Activated CD4-positive, alpha-beta memory T cell treated with anti-CD3 and anti-CD28 coated beads for 36 hours (primary cell): ENCODE measurements at regions not wholly inside any gene's neighbourhood (a gene's known extent, or its start where the extent isn't known, plus 50 kb on each side); places are given as distances from the start of the nearest gene placed in this dataset.
A peak's percentile ranks its signal among the peaks of the same experiment; 100 is the strongest.

Source experiments
- CTCF ChIA-PET: fragments of 350-600 bp; sonication (Branson Sonifier 250); formaldehyde crosslinking; loops from one replicate; lab custom pipeline; 2021; ENCODE audit warnings: antibody characterized with exemption, inconsistent platforms; lab: Charles Lee
- POLR2A ChIA-PET: fragments of 350-600 bp; sonication (Branson Sonifier 250); formaldehyde crosslinking; loops from one replicate; lab custom pipeline; 2021; ENCODE audit warnings: antibody characterized with exemption; lab: Charles Lee
- DNase-seq: peaks from one replicate; pipeline ENCODE4 v3.0.0-alpha.2; 2020
- H3K27ac Mint-ChIP-seq: one replicate; pipeline ENCODE4 v1.8.0; 2021; ENCODE audit warnings: mixed read lengths
- H3K27me3 Mint-ChIP-seq: one replicate; pipeline ENCODE4 v1.8.0; 2021; ENCODE audit warnings: mixed read lengths
- H3K36me3 Mint-ChIP-seq: one replicate; pipeline ENCODE4 v1.8.0; 2021; ENCODE audit warnings: mixed read lengths
- H3K4me1 Mint-ChIP-seq: one replicate; pipeline ENCODE4 v1.8.0; 2021; ENCODE audit warnings: low read depth, mixed read lengths
- H3K4me3 Mint-ChIP-seq: one replicate; pipeline ENCODE4 v1.8.0; 2021; ENCODE audit warnings: mild to moderate bottlenecking, mixed read lengths
- H3K9me3 Mint-ChIP-seq: one replicate; pipeline ENCODE4 v1.8.0; 2021; ENCODE audit warnings: mixed read lengths
- intact Hi-C: fragments of 100-400 bp; cut with micrococcal nuclease; formaldehyde crosslinking; loops from one replicate; pipeline ENCODE4 v1.15.1; 2023

DNA sequence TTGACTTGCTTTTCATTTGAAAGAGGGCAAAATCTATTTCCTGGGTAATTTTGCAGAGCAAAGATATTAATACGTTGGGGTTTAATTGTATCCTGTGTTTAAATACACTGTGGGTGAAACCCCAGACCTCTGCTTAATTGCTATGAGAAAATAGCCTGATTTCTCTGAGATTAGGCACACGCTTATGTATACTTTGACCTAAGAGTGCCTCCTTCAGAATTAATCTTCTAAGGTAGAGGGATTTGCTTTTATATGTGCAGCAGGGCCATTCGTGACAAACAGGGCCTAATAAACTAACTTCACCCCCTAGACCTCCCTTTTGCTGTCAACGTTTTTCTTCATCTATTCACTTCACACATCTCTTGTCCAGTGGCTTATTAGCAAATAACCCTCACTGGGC lies 216.9 kb upstream of the ADGRL2 start:
- ChIA-PET CTCF (no interaction called here), POLR2A (no interaction called here)
- no peak for DNase-seq
- Mint-ChIP-seq H3K36me3 (no peaks in the 10 kb centered on the region), H3K27ac (no peak overlapping the region), H3K9me3 (no peaks in the 10 kb centered on the region), H3K4me1 (no peaks in the 10 kb centered on the region), H3K27me3 (peaks cover 2% of the 10 kb centered on the region), H3K4me3 (no peak overlapping the region)
- intact Hi-C loops: no loop called here

DNA sequence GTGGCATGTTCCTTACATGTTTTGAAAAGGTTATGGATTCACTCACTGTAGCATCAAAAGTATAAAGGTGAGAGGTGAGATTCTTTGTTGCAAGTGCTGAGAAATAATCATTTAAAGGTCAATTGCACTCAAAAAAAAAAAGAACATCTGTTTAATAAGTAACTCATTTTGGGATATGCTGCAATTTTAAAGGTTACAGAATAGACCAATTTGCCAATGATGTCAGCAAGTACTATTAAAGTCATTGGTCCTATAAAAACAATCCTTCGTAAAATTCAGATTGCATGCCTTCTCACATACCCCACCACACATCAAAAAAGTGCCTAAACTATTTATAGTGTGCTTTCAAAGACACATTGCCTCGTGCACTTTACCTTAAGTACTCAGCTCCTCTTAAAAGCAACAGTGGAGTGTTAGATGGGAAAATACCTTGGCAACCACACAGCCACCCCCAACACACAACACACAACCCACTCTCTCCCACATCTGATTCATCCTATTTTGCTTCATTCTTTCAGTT lies 218.2 kb upstream of the ADGRL2 start:
- no peaks in the 10 kb centered on the region for H3K9me3 Mint-ChIP-seq
- peaks cover 2% of the 10 kb centered on the region for H3K27me3 Mint-ChIP-seq
- no peaks in the 10 kb centered on the region for H3K36me3 Mint-ChIP-seq
- no peaks in the 10 kb centered on the region for H3K4me1 Mint-ChIP-seq
- POLR2A ChIA-PET: no interaction called here
- CTCF ChIA-PET: no interaction called here
- intact Hi-C loops: no loop called here
- H3K4me3 Mint-ChIP-seq: no peak overlapping the region
- DNase-seq: peak; percentile 10
- no peak overlapping the region for H3K27ac Mint-ChIP-seq

DNA sequence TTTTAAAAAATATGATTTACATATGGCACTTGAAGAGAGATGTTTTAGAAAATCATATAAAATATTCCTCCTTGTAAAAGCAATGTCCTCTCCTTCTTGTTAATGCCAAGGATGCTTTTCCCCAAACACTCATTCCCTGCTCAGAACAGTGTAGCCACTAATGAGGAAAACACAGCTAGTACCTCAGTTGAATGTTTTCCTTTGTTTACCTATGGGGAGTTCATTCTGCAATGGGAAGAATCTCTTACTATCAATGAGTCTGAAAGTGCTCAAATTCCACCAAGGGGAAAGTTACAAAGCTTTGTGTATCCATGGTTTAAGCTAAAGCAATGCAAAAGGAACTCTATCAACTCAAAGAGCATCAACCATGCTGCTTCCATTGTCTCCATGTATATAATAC lies 221.9 kb upstream of the ADGRL2 start:
- Mint-ChIP-seq H3K36me3 (no peaks in the 10 kb centered on the region), H3K4me3 (no peak overlapping the region), H3K27ac (no peak overlapping the region), H3K9me3 (no peaks in the 10 kb centered on the region), H3K27me3 (peaks cover 2% of the 10 kb centered on the region), H3K4me1 (no peaks in the 10 kb centered on the region)
- CTCF ChIA-PET: no interaction called here
- POLR2A ChIA-PET: no interaction called here
- intact Hi-C loops: no loop called here
- DNase-seq: no peak

DNA sequence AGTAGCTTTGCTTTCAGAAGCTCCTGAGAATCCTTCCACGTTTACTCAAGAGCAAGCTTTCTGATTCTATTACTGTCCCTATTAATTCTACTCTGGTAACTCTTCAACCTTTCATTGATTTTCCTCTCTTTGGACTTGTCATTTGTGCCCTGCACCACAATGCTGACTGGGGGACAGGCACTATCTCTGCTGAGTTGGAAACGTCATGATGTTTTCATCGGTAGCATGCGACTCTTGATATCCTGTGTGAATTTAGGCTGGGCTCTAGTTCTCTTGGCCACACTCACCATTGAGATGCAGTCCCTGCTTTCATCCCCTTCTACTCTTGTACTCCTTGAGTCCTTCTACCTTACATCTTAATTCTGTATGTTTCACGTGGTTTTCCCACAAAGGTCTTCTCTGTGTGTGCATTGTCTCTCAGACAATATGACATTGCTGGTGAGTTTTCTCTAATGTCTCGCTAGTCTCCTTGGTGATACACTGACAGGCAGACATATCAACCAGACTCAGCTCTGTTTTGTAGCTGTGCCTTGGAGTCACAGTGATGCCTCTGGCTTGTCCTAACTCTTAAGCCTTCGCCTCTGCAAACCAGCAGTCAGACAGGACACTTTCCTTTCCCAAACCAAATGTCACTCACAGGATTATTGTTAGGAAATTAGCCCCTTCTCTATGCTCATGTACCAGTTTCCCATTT lies 223.6 kb upstream of the ADGRL2 start:
- Mint-ChIP-seq H3K27me3 (peaks cover 2% of the 10 kb centered on the region), H3K4me3 (no peak overlapping the region), H3K9me3 (no peaks in the 10 kb centered on the region), H3K27ac (no peak overlapping the region), H3K36me3 (no peaks in the 10 kb centered on the region), H3K4me1 (no peaks in the 10 kb centered on the region)
- ChIA-PET CTCF (no interaction called here), POLR2A (no interaction called here)
- intact Hi-C loops: no loop called here
- no peak for DNase-seq

DNA sequence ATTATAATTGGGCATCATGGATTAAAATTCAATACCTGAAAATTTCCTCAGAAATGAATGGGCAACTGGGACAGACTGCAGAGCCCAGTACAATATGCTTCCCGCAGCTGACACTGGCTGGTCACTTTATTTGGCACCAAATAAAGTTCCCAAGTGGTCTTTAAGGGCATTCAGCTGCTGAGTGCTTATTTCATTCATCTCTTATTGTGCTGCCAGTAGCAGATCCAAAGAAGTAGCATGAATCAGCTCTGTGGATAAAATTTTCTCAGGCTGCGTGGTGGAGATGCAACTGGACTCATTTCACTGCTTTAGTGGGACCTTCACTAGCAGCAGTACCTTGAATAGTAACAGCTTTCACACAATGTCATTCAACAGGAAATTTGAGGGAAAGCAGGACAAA lies 226.3 kb upstream of the ADGRL2 start:
- Mint-ChIP-seq H3K4me1 (no peaks in the 10 kb centered on the region), H3K27ac (no peak overlapping the region), H3K9me3 (no peaks in the 10 kb centered on the region), H3K4me3 (no peak overlapping the region), H3K36me3 (no peaks in the 10 kb centered on the region), H3K27me3 (no peaks in the 10 kb centered on the region)
- POLR2A ChIA-PET: no interaction called here
- no peak for DNase-seq
- intact Hi-C loops: no loop called here
- CTCF ChIA-PET: no interaction called here

DNA sequence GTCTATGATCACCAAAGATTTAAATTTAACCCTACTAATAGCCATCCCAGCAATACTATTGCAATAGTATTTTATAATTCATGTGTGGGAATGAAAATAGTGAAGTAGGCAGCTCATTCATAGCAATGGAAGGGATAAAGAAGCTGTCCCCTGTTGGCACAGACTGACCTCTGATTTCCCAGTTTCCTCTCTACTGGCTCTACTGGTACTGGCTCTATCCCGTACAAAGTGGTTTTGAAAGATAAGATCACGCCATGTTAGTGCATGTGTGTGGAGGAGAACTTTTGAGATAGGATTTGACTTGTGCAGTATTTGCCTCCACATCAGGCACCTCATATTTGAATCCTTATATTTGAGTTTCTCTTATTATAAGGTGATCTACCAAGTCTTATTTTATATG lies 227.3 kb upstream of the ADGRL2 start:
- POLR2A ChIA-PET: no interaction called here
- Mint-ChIP-seq H3K27me3 (no peaks in the 10 kb centered on the region), H3K4me1 (no peaks in the 10 kb centered on the region), H3K9me3 (no peaks in the 10 kb centered on the region), H3K4me3 (no peak overlapping the region), H3K36me3 (no peaks in the 10 kb centered on the region), H3K27ac (no peak overlapping the region)
- CTCF ChIA-PET: no interaction called here
- DNase-seq: no peak
- intact Hi-C loops: no loop called here

DNA sequence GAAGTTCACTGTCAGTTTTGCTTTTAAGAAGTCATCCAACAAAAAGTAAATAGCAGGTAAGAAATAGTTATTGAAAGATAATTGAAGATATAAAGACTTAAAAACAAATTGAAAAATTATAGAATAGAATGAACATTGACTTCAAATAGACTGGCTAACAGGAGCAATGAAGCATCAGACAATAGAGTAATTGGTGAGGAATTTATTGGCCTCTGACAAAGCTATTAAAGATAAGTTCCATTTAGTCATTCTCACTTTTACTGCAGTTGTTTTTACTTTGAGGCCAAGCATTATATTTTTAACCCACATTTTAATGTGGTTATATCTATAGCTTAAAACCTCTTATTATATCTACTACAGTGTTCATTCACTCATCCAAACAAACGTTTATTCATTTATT lies 228.8 kb upstream of the ADGRL2 start:
- Mint-ChIP-seq H3K27ac (no peak overlapping the region), H3K4me1 (no peaks in the 10 kb centered on the region), H3K4me3 (no peak overlapping the region), H3K27me3 (no peaks in the 10 kb centered on the region), H3K36me3 (no peaks in the 10 kb centered on the region), H3K9me3 (no peaks in the 10 kb centered on the region)
- CTCF ChIA-PET: no interaction called here
- intact Hi-C loops: no loop called here
- DNase-seq: no peak
- POLR2A ChIA-PET: no interaction called here

DNA sequence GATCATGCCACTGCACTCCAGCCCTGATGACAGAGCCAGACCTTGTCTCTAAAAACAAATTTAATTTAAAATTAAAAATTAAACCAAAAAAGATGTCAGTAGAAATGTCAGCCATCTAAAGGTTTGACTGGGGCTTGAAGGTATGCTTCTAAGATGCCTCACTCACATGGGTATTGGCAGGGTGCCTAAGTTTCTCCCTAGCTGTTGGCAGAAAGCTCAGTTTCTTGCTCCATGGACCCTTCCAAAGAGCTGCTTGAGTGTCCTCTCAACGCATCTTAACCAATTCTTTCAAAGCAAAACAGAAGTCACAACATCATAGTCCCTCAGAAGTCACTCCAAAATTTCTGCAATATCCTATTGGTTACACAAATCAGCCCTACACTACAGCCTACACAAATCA lies 231.0 kb upstream of the ADGRL2 start:
- Mint-ChIP-seq H3K9me3 (no peaks in the 10 kb centered on the region), H3K4me3 (no peak overlapping the region), H3K4me1 (no peaks in the 10 kb centered on the region), H3K36me3 (no peaks in the 10 kb centered on the region), H3K27ac (no peak overlapping the region), H3K27me3 (no peaks in the 10 kb centered on the region)
- CTCF ChIA-PET: no interaction called here
- DNase-seq: no peak
- POLR2A ChIA-PET: no interaction called here
- intact Hi-C loops: no loop called here

DNA sequence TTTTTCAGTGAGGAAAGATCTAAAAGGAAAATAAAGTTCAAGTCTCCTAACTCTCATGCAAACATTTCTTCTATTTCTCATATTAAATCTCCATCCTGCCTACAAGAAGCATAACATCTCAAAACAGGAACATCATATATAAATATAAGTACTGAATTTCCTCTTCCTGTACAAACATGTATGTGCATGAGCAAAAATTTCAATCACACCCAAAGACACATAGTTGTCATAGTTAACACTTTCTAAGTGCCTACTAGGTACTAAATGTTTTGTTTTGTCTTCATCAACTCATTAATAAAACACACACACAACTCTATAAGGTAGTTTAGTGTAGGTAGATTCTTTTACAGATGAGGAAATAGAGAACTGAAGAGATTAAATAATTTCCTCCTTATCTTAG lies 237.1 kb upstream of the ADGRL2 start:
- Mint-ChIP-seq H3K9me3 (no peaks in the 10 kb centered on the region), H3K27ac (no peak overlapping the region), H3K36me3 (no peaks in the 10 kb centered on the region), H3K4me3 (no peak overlapping the region), H3K4me1 (no peaks in the 10 kb centered on the region), H3K27me3 (no peaks in the 10 kb centered on the region)
- CTCF ChIA-PET: no interaction called here
- POLR2A ChIA-PET: no interaction called here
- DNase-seq: no peak
- intact Hi-C loops: no loop called here

DNA sequence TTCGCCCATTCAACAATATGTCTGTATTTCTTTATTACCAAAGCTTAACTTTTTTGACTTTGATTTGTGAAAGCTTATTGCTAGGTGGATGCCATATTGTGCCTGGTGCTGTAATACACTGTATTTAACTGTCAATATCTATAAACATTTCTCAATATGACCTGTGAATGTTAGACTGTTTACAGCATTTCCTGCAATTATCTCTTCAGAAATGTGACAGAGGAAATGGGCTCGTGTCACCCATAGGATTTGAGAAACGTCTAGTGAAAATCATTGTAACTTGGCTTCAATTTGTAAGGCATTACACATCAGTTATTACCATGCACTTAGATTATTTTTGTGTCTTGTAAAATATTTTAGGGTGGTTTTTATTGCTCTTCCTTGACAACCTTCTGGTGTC lies 237.8 kb upstream of the ADGRL2 start:
- no peak overlapping the region for H3K27ac Mint-ChIP-seq
- H3K27me3 Mint-ChIP-seq: no peaks in the 10 kb centered on the region
- intact Hi-C loops: no loop called here
- no peaks in the 10 kb centered on the region for H3K36me3 Mint-ChIP-seq
- CTCF ChIA-PET: no interaction called here
- H3K9me3 Mint-ChIP-seq: no peaks in the 10 kb centered on the region
- no peaks in the 10 kb centered on the region for H3K4me1 Mint-ChIP-seq
- no peak for DNase-seq
- POLR2A ChIA-PET: no interaction called here
- no peak overlapping the region for H3K4me3 Mint-ChIP-seq

DNA sequence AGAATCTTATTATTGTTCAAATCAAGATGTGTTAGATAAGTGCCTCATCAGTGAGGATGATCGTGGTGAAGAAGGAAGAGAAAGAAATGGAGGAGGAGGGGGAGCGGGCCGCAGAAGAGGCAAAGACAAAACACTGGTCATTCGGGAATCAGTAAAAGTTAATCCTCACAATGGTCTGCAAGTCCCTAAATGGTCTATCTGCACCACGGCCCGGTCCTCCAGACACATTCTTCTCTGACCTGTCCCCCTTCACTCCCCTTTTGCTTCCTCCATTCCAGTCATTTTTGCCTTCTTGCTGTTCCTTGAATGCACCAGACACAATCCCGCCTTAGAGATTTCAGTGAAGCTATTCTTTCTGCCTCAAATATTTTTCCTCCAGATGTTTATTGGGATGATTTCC lies 240.1 kb upstream of the ADGRL2 start:
- no peaks in the 10 kb centered on the region for H3K4me1 Mint-ChIP-seq
- CTCF ChIA-PET: no interaction called here

DNA sequence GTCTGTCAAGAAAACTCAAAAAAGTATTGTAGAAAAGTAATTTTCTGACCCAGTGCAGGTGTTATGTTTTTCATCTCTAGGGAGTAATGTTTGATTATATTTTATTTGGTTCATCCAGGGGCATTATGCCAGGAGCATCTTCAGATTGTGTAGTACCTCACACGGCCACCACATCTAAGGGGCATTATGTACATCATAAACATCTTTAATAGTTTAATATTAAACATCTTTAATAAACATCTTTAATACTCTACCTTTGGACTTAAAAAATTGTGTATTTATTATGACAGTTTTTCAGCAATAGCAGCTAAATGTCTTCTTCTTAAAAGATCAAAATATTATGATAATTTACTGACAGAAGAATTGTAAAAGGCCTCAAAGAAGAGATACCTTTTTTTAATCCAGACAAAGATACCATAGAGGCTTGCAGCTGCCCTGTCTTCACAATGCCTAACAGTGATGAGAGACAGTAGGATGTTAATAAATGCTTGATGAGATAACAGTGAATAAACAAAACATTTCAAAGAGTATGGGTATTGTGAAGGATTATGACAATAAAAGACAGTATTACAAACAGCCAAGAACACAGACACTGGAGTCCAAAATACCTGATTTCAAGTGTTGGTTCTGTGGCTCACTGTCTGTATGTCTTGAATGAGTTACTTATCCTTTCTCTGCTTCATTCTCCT lies 240.9 kb upstream of the ADGRL2 start:
- Mint-ChIP-seq H3K4me1 (no peaks in the 10 kb centered on the region), H3K27me3 (no peaks in the 10 kb centered on the region), H3K27ac (no peak overlapping the region), H3K36me3 (no peaks in the 10 kb centered on the region), H3K9me3 (no peaks in the 10 kb centered on the region), H3K4me3 (no peak overlapping the region)
- POLR2A ChIA-PET: no interaction called here
- intact Hi-C loops: no loop called here
- CTCF ChIA-PET: interaction anchor here (0.5 kb wide), 1 partner anchor 600 kb away, joined by 3 read pairs; no protein-coding TSS in a partner anchor
- no peak for DNase-seq

More for the DNA sequence above, 240.1 kb upstream of the ADGRL2 start:
- Mint-ChIP-seq H3K36me3 (no peaks in the 10 kb centered on the region), H3K27ac (no peak overlapping the region), H3K27me3 (no peaks in the 10 kb centered on the region), H3K9me3 (no peaks in the 10 kb centered on the region), H3K4me3 (no peak overlapping the region)
- no peak for DNase-seq
- intact Hi-C loops: no loop called here
- POLR2A ChIA-PET: no interaction called here
